Glutamatergic neuron (in vitro differentiated cells): ENCODE measurements at regions not wholly inside any gene's neighbourhood (a gene's known extent, or its start where the extent isn't known, plus 50 kb on each side); places are given as distances from the start of the nearest gene placed in this dataset.

Experiments
- DNase-seq: peaks from one replicate; pipeline ENCODE4 v3.0.0; 2022
- H3K27ac Mint-ChIP-seq: one replicate; pipeline ENCODE4 v1.8.0; 2020; ENCODE audit warnings: mild to moderate bottlenecking, mixed read lengths, inconsistent platforms; ENCODE audit not compliant: unreplicated experiment
- H3K27me3 Mint-ChIP-seq: one replicate; pipeline ENCODE4 v1.8.0; 2020; ENCODE audit warnings: mild to moderate bottlenecking, moderate library complexity, mixed read lengths, inconsistent platforms; ENCODE audit not compliant: unreplicated experiment
- H3K36me3 Mint-ChIP-seq: one replicate; pipeline ENCODE4 v1.8.0; 2020; ENCODE audit warnings: mild to moderate bottlenecking, mixed read lengths, inconsistent platforms; ENCODE audit not compliant: unreplicated experiment
- H3K4me1 Mint-ChIP-seq: one replicate; pipeline ENCODE4 v1.8.0; 2020; ENCODE audit warnings: mild to moderate bottlenecking, low read depth, mixed read lengths, inconsistent platforms; ENCODE audit not compliant: unreplicated experiment
- H3K4me3 Mint-ChIP-seq: one replicate; pipeline ENCODE4 v1.8.0; 2020; ENCODE audit warnings: mild to moderate bottlenecking, mixed read lengths, inconsistent platforms; ENCODE audit not compliant: unreplicated experiment
- H3K9me3 Mint-ChIP-seq: one replicate; pipeline ENCODE4 v1.8.0; 2020; ENCODE audit warnings: mild to moderate bottlenecking, moderate library complexity, mixed read lengths, inconsistent platforms; ENCODE audit not compliant: unreplicated experiment
- TF ChIP-seq, protein P1 (sequence below): fragments of 200-600 bp; sonication (generic); IDR thresholded peaks from one replicate; pipeline ENCODE4 v1.5.0; 2021; ENCODE audit not compliant: partially characterized antibody, unreplicated experiment

DNA sequence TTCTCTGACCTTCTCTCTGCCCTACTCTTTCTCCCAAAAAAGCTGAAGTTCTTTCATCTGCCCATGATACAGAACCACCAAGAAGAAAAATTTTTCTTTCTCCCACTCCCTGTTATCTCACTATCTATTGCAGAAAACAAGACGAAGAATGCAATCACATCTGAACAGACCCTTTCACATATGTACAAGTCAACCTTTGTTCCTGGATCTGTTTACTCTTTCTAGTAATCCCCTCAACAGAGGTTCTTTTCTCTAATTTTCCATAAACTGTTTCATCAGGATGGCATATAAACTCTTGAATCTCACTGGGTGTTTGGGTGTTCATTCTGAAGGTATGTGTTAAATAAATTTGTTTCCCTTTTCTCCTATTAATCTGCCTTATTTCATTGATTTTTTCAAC lies 1262.7 kb upstream of the NRXN1 start:
- no peak for DNase-seq
- no peak overlapping the region for H3K27ac Mint-ChIP-seq
- no peaks in the 10 kb centered on the region for H3K4me1 Mint-ChIP-seq
- H3K36me3 Mint-ChIP-seq, result peaks cover 8% of the 10 kb centered on the region
- TF ChIP-seq, protein P1, sequence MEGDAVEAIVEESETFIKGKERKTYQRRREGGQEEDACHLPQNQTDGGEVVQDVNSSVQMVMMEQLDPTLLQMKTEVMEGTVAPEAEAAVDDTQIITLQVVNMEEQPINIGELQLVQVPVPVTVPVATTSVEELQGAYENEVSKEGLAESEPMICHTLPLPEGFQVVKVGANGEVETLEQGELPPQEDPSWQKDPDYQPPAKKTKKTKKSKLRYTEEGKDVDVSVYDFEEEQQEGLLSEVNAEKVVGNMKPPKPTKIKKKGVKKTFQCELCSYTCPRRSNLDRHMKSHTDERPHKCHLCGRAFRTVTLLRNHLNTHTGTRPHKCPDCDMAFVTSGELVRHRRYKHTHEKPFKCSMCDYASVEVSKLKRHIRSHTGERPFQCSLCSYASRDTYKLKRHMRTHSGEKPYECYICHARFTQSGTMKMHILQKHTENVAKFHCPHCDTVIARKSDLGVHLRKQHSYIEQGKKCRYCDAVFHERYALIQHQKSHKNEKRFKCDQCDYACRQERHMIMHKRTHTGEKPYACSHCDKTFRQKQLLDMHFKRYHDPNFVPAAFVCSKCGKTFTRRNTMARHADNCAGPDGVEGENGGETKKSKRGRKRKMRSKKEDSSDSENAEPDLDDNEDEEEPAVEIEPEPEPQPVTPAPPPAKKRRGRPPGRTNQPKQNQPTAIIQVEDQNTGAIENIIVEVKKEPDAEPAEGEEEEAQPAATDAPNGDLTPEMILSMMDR, result no peak
- peaks cover 3% of the 10 kb centered on the region for H3K27me3 Mint-ChIP-seq
- H3K4me3 Mint-ChIP-seq, result no peak overlapping the region
- H3K9me3 Mint-ChIP-seq, result no peaks in the 10 kb centered on the region

DNA sequence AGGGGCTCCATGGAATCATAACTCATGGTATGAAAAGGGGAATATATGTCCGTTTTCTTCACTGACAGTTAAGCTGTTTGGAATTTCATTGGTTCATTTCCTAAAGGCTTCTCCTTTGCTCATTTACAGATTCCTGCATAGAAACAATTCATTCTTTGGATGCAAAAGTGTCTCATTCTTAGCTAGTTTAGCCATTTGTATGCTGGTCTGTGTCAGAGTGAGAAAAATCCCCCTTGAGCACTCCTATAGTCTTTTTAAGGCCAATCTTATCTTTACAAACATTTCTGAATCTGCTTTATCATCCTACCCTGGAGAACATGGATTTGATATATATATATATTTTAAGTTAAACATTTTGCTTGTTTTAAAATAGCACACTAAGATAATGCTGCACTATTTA lies 1260.9 kb upstream of the NRXN1 start:
- peaks cover 3% of the 10 kb centered on the region for H3K27me3 Mint-ChIP-seq
- no peak overlapping the region for H3K27ac Mint-ChIP-seq
- H3K4me3 Mint-ChIP-seq, result no peak overlapping the region
- no peak for DNase-seq
- no peaks in the 10 kb centered on the region for H3K36me3 Mint-ChIP-seq
- H3K9me3 Mint-ChIP-seq, result no peaks in the 10 kb centered on the region
- TF ChIP-seq, protein P1, result no peak
- H3K4me1 Mint-ChIP-seq, result no peaks in the 10 kb centered on the region

GRCh38 chr2:52289741-52290140 lies 1257.8 kb upstream of the NRXN1 start:
- Mint-ChIP-seq H3K4me1 (no peaks in the 10 kb centered on the region), H3K27me3 (no peaks in the 10 kb centered on the region), H3K27ac (no peak overlapping the region), H3K4me3 (no peak overlapping the region), H3K9me3 (no peaks in the 10 kb centered on the region), H3K36me3 (no peaks in the 10 kb centered on the region)
- TF ChIP-seq, protein P1, result no peak
- DNase-seq, result no peak

GRCh38 chr2:52288596-52288995 lies 1256.7 kb upstream of the NRXN1 start:
- TF ChIP-seq, protein P1, result no peak
- Mint-ChIP-seq H3K4me3 (no peak overlapping the region), H3K36me3 (no peaks in the 10 kb centered on the region), H3K4me1 (no peaks in the 10 kb centered on the region), H3K27ac (no peak overlapping the region), H3K9me3 (no peaks in the 10 kb centered on the region), H3K27me3 (no peaks in the 10 kb centered on the region)
- DNase-seq, result no peak

GRCh38 chr2:52269696-52270485 lies 1238.0 kb upstream of the NRXN1 start:
- H3K4me1 Mint-ChIP-seq, result no peaks in the 10 kb centered on the region
- no peak overlapping the region for H3K27ac Mint-ChIP-seq
- TF ChIP-seq, protein P1, result no peak
- DNase-seq, result no peak
- H3K9me3 Mint-ChIP-seq, result peaks cover 2% of the 10 kb centered on the region
- peaks cover 12% of the 10 kb centered on the region for H3K36me3 Mint-ChIP-seq
- H3K27me3 Mint-ChIP-seq, result no peaks in the 10 kb centered on the region
- no peak overlapping the region for H3K4me3 Mint-ChIP-seq
